HG03039 (cell line): ENCODE measurements at regions not wholly inside any gene's neighbourhood (a gene's known extent, or its start where the extent isn't known, plus 50 kb on each side); places are given as distances from the start of the nearest gene placed in this dataset.

ENCODE experiments used
- ATAC-seq: cut with Tn5 transposase; IDR thresholded peaks from one replicate; pipeline ENCODE4 v1.9.1; 2021; ENCODE audit warnings: mild to moderate bottlenecking, moderate library complexity; ENCODE audit not compliant: unreplicated experiment

DNA sequence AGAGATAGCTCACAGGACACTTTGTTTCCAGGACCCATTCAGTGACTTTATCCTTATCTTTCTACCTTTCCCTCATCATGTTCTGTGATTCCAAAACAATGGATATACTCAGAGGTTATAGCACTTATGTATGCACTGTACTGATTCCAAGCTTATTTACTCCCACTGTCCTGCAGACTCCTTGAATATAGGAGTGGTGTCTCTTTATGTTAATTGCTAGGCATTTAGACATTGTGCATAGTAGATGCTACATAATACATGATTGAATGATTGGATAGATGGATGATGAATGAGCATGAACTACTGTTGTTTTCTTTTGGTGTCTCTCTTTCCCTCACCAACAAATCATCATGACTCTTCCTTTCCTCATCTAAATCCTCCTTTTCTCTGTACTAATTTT lies 279.1 kb upstream of the RAG2 start:
- no peak for ATAC-seq

GRCh38 chr11:36876266-36876665 lies 278.2 kb upstream of the RAG2 start:
- ATAC-seq: no peak

DNA sequence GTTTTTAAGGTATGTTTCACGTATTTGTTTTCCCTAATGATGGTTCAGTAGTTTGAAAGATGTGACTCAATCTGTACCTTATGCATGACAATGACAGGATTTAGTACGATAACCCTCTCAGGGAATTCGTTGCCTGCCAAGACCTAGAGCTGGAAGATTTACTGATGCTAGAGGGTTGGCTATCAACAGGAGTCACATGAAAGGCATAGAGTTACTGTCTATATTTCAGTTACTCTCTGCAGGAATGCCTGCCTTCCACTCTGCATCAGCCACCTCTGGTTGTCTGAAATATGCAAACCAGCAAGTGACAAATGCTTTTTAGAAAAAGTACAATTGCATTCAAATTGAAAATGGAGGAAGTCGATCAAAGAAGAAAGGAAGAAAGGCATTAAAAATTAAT lies 276.3 kb upstream of the RAG2 start:
- ATAC-seq: no peak

DNA sequence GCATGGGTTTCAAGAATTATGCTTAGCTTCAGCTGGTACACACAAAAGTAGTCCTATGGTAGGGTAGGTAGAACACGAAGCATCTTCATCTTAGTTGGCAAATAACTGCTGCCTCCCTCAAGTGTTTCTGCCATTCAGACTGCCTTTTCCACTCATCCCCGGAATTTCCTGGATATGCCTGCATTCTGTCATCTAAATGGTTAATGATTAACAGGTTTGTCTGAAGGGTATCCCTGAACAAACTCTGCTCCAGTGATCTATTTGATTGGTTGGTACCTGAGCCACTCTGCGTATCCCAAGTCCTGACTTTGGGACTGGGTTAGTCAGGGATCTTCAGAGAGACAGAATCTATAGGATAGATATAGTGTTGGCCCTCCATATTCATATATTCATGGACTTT lies 272.3 kb upstream of the RAG2 start:
- no peak for ATAC-seq

DNA sequence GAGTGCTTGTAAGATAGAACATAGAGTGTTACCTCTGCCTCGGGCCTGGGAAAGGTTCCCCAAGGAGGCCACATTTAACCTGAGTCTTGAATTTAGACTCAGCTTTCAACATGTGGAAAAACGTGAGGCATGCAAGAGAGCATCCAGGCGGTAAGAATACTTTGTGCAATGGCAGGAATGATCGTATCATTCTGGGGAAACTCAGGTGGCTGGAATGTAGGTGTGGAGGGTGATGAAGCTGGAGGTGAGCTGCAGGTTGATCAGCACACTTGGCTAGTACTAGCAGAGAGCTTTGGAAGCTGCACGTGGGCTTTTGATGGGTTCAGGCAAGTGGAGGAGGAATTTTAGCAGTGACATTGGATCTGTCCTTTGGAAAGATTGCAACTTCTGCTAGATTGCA lies 270.3 kb upstream of the RAG2 start:
- ATAC-seq: no peak

DNA sequence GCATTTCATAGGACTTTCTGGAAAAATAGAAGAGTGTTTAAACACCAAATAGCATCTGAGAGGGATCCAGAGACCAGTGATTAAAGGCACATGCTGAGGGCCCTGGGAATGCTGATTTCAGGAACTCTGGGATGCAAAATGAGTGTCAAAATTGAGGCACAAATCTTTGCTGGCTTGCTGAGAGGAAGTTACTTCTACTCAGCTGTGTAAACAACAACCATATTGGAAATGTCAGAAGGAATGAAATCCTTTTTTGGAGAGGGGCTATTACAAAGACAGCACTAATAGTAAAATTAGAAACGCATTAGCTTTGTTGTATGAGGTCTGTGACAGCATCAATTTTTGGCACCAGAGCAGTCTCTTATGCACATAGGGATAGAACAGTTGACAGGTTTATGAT lies 267.8 kb upstream of the RAG2 start:
- no peak for ATAC-seq

- no peak for ATAC-seq
These were observed 256.8 kb upstream of the RAG2 start for GRCh38 chr11:36854875-36855274.

GRCh38 chr11:36848660-36849059 lies 250.6 kb upstream of the RAG2 start:
- no peak for ATAC-seq

GRCh38 chr11:36840378-36840777 lies 242.3 kb upstream of the RAG2 start:
- no peak for ATAC-seq

DNA sequence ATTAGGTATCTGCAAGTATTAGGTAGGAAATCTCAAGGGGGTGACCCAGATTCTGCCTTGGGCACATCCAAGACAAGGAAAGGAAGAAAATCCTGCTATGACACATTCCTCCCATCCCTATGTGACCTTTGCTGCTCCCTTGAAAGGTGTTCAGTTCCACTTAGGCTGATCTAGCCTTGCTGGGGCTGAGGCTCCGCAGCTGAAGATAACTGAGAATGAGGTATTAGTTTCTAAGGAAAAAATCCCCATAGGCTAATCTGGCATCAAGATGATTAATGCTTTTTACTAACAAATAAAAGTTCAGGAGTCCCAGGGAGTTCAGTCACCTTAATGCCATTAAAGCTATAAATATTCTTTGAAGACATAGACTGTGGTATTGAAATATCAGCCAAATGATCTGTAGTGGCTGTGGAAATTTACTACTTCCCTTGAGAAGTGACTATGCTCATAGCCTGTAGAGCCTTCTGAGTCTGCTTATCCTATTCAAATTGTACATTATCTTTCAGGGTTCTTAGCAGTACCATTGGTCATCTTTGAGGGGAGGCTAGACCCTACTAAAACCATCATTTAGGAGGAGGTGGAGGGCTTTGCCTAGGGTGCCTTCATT lies 239.9 kb upstream of the RAG2 start:
- ATAC-seq: no peak

GRCh38 chr11:36825251-36825650 lies 227.2 kb upstream of the RAG2 start:
- ATAC-seq: no peak

- no peak for ATAC-seq
These were observed 226.3 kb upstream of the RAG2 start for GRCh38 chr11:36824349-36824748.

DNA sequence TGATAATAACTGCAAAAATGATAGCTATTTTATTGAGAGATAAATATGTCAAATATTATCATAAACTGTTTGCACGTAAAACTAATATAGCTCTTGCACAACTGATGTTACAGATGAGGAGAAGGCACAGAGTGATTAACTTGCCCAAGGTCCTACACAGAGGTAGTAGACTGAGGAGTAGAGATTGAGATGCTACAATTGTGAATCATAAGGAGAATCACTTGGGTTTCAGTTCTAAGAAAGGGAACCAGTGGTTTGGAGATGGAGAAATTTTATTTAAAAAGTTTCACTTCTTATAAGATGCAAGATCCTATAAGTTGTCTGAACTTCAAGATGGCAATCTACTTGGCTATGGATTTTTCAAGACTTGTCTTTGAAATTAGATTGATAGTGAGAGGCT lies 224.8 kb upstream of the RAG2 start:
- ATAC-seq: no peak

GRCh38 chr11:36818410-36818809 lies 220.4 kb upstream of the RAG2 start:
- no peak for ATAC-seq

GRCh38 chr11:36817336-36817965 lies 219.4 kb upstream of the RAG2 start:
- no peak for ATAC-seq

GRCh38 chr11:36809303-36809702 lies 211.3 kb upstream of the RAG2 start:
- no peak for ATAC-seq

- no peak for ATAC-seq
These were observed 209.8 kb upstream of the RAG2 start for GRCh38 chr11:36807871-36808270.

- ATAC-seq: no peak
These were observed 205.0 kb upstream of the RAG2 start for GRCh38 chr11:36803084-36803483.

DNA sequence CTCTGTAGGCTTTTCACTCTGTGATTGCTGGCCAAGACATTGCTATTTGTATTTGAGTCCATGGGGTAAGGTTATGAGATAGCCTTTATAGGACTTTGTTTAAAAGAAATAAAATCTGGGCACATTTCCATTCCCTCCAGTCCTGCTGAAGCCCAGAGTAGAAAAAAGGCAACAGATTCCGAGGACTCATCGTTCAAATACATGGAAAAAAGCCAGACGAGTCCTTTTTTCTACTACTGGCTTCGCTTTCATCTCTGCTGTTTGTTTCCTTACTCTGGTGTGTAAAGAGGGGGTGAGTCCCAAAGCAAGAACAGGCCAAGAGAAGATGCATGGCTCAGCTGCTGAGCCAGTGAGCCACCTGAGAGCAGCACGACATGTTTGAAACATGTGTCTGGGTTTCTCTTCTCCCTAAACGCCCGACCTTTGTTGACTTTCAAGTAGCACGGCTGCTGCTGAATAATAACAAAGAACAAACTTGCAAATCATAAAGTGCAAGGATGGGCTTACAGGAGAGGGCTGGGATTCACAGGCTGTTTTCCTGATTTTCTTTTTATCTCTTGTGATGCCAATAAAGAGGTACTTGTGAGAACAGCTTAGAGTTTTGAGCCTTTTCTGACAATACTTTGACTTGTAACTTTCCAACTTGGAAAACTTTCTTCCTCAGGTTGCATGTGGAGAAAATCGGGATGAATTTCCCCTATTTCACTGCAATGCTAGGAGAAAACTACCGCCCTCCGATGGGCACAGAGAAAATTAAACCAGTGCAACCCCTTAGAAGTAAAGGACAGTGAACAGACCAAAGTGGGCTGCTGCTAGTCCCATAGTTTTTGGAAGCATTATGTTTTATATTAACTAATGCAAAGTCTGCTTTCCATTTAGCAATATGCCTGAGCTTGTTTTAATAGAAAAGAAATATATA lies 195.2 kb upstream of the RAG2 start:
- no peak for ATAC-seq

- ATAC-seq: no peak
These were observed 193.9 kb upstream of the RAG2 start for GRCh38 chr11:36791957-36792356.

GRCh38 chr11:36790526-36790925 lies 192.5 kb upstream of the RAG2 start:
- no peak for ATAC-seq

DNA sequence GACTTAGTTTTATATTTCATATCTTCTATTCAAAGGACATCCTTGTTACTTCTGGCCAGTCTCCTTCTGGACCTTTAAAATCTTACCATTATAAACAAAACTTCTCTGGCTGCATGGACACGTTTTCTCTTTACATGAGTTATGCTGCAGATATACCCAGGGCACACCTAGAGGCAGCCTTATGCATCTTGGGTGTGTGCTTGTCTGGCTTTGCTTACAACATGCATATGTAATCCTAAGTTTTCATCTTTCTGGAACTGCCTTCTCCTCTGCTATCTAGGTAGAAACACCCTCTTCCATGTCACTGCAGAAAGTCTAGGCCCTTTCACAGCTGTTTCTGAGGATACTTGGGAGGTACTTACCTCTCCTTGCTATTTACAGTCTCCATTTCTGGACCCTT lies 185.8 kb upstream of the RAG2 start:
- no peak for ATAC-seq
